GM12864 (cell line): ENCODE measurements at regions not wholly inside any gene's neighbourhood (a gene's known extent, or its start where the extent isn't known, plus 50 kb on each side); places are given as distances from the start of the nearest gene placed in this dataset.
"Not testable (repeated sequence)": the region's sequence is repeated elsewhere in the genome, so short reads cannot be mapped to it uniquely, and the experiment has no call there.

Experiments
- DNase-seq: peaks from one replicate; pipeline ENCODE4 v3.0.0-alpha.2; 2011; ENCODE audit warnings: low read depth
- H3K4me3 ChIP-seq: 2 replicates; pipeline ENCODE4 v1.5.1; 2011; ENCODE audit warnings: mild to moderate bottlenecking, low read depth, low read length, control low read depth
- TF ChIP-seq, protein P1 (sequence below): IDR thresholded peaks from 2 replicates; pipeline ENCODE4 v1.5.1; 2011; ENCODE audit warnings: low read depth, mild to moderate bottlenecking, moderate library complexity, low read length, control low read depth, inconsistent platforms; ENCODE audit errors: missing control alignments

DNA sequence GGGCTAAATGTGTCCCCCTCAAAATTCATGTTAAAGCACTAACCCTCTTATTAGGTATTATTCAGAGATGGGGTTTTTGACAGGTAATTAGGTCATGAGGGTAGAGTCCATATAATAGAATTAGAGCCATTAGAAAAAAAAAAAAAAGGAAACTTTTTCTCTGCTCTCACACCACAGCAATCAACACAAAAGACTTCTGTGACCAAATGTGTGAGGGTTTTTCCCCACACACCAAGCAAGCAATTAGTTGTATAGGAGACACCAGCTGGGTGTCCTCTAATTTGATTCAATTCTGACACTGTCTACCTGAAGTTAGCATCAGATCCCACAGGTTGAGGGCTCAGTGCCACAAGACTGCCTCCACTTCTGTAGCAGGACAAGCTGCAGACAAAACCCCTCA lies 64.6 kb upstream of the GMDS start:
- no peak for DNase-seq
- TF ChIP-seq, protein P1, sequence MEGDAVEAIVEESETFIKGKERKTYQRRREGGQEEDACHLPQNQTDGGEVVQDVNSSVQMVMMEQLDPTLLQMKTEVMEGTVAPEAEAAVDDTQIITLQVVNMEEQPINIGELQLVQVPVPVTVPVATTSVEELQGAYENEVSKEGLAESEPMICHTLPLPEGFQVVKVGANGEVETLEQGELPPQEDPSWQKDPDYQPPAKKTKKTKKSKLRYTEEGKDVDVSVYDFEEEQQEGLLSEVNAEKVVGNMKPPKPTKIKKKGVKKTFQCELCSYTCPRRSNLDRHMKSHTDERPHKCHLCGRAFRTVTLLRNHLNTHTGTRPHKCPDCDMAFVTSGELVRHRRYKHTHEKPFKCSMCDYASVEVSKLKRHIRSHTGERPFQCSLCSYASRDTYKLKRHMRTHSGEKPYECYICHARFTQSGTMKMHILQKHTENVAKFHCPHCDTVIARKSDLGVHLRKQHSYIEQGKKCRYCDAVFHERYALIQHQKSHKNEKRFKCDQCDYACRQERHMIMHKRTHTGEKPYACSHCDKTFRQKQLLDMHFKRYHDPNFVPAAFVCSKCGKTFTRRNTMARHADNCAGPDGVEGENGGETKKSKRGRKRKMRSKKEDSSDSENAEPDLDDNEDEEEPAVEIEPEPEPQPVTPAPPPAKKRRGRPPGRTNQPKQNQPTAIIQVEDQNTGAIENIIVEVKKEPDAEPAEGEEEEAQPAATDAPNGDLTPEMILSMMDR, result no peak

DNA sequence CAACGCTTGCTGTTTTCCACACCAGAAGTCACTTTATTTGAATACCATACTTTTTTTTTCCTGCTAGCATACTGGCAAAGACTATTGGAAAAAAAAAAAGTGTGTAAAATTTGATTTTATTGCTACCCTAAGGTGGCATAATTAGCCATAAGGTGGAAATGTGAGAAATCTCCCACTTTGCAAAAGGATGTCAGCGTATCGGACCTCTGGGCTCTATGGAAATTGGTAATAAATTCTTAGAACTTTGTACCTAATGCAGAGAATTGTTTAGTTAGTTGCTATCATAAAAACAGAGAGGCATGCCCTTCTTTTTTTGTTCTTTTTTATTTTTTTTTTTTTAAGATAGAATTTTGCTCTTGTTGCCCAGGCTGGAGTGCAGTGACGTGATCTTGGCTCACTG lies 63.7 kb upstream of the GMDS start:
- no peak overlapping the region for H3K4me3 ChIP-seq
- TF ChIP-seq, protein P1, result no peak
- DNase-seq, result no peak

More for the DNA sequence above, 64.6 kb upstream of the GMDS start:
- H3K4me3 ChIP-seq, result no peak overlapping the region

DNA sequence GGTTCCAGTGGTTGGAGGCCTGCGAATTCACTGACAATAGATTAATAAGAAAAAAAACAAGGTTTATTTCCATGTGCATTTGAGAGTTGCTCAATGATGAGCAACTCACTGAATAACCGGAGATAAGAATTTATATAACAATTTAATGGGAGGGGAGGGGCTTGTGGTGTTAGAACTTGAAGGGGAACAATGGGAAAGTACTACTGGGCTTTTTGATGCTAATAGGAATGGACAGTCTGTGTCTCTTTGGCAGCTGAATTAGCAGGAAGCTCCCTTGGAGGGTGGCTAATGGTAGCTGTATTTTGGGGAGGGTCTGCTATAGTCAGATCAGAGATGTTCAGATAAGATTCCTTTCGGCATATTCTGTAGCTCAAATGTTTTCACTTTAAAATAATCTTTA lies 62.4 kb upstream of the GMDS start:
- no peak overlapping the region for H3K4me3 ChIP-seq
- no peak for DNase-seq
- TF ChIP-seq, protein P1, result no peak

DNA sequence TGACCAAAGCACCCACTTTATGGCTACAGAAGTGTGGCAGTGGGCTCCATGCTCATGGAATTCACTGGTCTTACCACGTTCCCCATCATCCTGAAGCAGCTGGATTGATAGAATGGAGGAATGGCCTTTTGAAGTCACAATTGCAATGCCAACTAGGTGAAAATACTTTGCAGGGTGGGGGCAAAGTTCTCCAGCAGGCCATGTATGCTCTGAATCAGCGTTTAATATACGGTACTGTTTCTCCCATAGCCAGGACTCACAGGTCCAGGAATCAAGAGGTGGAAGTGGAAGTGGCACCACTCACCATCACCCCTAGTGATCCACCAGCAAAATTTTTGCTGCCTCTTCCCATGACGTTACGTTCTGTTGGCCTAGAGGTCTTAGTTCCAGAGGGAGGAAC lies 60.5 kb upstream of the GMDS start:
- H3K4me3 ChIP-seq, result no peak overlapping the region
- TF ChIP-seq, protein P1, result no peak
- DNase-seq, result no peak

DNA sequence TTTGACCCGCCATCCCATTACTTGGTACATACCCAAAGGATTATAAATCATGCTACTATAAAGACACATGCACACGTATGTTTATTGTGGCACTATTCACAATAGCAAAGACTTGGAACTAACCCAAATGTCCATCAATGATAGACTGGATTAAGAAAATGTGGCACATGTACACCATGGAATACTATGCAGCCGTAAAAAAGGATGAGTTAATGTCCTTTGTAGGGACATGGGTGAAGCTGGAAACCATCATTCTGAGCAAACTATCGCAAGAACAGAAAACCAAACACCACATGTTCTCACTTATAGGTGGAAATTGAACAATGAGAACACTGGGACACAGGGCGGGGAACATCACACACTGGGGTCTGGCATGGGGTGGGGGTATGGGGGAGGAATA lies 57.1 kb upstream of the GMDS start:
- DNase-seq, H3K4me3 ChIP-seq: not testable (repeated sequence)

DNA sequence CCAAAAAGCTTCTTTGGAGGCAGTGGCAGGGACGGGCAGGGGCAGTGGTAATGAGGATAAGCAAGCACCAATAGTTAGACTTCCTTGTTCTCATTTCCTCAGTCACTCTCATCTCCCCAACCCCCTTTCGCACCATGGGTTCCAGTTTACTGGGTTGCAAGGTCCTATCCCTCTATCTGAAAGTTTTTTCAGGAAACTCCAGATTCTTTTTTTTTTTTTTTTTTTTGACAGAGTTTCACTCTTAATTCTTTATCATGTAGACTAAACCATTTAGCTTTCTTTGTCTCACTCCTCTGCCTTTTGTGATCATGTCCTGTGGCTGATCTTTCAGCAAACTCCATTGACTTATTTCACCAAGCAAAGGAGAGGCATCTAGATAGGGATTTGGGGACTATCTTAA lies 51.4 kb upstream of the GMDS start:
- DNase-seq, result no peak
- TF ChIP-seq, protein P1, result no peak
- H3K4me3 ChIP-seq, result no peak overlapping the region
